HG03175 (cell line): ENCODE measurements at regions not wholly inside any gene's neighbourhood (a gene's known extent, or its start where the extent isn't known, plus 50 kb on each side); places are given as distances from the start of the nearest gene placed in this dataset.
"Not testable (repeated sequence)": the region's sequence is repeated elsewhere in the genome, so short reads cannot be mapped to it uniquely, and the experiment has no call there.

Experiments used
- ATAC-seq: cut with Tn5 transposase; IDR thresholded peaks from one replicate; pipeline ENCODE4 v1.9.1; 2021; ENCODE audit warnings: mild to moderate bottlenecking, moderate library complexity; ENCODE audit not compliant: unreplicated experiment

DNA sequence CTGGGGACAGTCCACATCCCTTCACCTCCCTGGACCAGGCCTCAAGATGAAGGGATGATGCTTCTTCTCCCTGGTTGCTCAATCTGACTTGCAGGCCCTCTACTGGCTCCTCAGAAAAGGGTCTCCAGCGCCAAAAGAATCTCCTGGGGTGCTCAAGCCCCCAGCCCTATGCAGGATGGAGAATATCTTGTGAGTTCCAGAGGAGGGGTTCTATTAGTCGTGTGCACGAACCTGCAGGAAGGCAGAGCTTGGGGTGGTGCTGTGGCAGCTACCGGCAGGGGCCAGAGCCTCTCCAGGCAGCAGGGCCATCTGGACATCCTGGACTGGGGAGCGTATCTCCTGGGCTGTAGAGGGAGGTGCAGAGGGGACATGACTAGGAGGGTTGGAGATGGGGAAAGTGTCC is 1339.5 kb downstream of the BRD1 start:
- no peak for ATAC-seq

DNA sequence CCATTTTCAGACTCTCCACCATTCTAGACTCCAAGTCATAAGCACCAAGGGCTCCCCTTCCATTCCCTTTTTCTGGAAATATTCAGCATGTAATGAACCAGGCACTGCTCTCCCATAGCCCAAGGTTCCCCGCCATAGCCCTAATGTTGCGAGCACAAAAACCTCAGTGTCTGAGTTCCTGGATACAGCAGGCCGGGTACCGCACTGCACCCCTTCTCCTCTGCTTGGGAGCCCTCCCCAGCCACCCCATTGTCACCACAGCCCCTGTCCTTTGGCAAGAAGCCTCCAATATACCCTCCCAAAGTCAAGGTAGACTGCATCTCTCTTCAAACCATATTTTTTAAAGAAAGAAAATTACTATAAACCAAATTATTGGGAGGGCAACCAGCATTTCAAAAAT is 1341.1 kb downstream of the BRD1 start:
- ATAC-seq: no peak

DNA sequence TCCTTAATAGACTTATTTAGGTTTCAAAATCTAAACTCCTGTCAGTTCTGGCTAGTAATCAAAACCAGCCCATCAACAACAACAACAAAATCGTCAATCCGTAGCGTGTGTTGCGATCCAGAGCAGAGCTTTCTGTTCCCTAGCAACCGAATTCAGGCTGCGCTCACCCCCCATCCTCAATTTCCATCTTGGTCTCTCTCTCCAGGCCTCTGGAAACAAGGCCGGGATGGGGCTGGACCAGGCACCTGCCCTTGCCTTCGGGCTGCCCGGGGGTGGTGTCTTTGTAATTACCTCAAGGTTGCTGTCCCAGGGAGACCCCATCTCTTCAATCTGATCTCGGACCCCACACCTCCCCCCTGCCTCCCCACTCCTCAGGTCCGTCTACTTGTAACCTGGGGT is 1341.5 kb downstream of the BRD1 start:
- no peak for ATAC-seq

DNA sequence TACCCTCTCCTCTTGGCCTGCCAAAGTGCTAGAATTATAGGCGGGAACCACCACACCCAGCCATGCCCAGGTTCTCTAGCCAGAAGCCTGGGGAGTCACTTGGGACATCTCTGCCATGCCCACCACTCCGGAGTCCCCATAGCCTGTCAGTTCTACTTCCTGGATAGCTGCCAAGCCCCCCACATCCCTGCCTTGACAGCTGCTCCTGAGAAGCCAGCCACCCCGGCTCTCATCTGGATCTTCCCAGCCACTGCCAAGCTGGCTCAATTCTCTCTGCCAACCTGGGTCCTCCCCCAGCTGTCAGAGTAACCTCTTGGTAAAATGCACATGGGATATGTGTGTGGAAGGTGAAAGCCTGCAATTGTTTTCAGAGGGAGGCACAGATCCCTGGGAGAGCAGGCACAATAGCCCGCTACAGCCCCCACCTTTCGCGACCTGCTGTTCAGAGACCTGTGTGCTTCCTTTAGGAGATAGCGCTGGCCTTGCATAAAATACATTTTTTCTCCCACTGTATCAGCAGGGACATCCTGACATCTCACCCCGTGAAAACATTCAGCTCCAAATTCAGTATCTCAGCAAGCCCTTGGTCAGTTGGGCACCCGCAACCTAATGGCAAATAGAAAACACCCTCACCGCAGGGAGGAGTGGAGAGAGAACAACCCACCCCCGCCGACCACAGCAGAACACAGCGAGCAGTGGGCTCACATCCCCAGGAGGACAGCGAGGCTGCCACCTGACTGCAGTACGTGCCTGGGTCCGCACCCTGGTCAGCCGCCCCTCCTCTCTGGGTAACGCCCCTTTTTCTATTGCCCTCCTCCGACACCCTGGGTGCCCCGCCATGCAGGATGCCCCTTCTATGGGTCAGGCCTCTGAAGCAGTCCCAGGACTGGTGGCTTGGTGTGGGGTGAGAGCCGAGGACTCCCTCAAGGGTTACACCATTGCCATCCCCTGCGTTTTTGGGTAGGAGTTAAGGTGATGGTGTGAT is 1342.2 kb downstream of the BRD1 start:
- ATAC-seq: no peak

DNA sequence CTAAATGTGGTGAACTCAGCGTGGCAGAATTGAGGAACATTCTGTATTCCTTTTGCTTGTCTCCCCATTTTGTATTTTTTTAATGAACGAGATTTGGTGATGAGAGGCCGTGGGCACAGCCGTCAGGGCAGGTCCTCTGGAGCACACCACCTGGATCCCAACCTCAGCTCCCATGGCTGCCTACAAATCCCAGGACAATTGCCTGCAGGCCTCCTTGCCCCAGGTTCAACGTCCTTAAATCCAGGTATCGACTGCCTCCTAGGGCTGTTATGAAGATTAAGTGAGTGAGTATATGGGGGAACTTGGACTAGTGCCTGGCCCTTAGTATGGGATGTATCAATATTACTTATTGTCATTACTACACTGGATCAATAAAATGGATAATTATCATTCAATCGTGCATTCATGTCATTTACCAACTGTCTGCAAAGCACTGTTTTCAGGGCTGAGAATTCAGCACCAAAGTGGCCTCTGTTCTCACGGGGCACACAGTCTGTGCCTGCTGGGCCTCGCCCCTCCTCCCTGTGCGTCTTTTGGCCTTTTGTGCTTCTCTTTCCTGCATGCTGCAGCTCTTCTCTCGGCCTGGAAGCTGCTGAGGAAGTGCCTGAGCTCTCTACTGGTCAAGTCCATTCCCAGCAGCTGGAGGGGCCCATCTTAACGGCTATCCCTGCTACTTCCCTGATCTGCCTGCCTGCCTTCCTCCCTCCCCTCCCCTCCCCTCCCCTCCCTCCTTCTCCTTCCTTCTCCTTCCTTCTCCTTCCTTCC is 1343.7 kb downstream of the BRD1 start:
- no peak for ATAC-seq

DNA sequence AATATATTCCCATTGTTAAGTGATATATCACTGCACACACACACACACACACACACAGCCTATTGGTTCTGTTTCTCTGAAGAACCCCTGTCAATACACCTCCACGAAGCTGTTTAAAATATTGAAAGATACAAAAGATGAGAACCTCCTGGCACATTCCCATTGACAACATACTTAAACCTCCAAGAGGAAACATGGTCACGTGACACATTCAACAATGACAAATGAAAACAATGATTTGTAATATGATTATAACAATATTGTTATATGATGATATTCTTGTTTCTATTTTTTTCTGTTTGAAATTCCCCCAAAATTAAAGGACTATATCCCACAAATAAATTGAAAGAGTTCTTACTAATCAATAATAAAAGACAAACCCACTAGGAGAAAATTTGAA is 1344.9 kb downstream of the BRD1 start:
- ATAC-seq: no peak

DNA sequence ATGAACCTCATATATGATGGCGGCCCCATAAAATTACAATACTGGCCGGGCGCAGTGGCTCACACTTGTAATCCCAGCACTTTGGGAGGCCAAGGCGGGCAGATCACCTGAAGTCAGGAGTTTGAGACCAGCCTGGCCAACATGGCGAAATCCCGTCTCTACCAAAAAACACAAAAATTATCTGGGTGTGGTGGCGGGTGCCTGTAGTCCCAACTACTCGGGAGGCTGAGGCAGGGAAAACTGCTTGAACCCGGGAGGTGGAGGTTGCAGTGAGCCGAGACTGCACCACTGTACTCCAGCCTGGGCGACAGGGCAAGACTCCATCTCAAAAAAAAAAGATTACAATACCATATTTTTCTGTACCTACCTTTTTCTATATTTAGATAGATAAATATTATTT is 1345.5 kb downstream of the BRD1 start:
- not testable (repeated sequence) for ATAC-seq

DNA sequence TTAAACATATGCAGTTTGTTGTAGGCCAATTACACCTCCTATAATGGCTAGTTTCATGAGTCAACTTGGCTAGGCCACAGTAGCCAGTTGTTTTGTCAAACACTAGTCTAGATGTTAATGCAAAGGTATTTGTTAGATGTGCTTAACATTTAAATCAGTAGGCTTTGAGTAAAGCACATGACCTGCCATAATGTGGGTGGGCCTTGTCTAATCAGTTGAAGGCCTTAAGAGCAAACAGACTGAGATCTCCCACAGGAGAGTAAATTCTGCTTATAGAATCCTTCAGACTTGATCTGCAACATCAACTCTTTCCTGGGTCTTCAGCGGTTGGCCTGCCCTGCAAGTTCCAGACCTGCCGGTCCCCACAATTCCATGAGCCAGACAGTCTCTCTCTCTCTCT is 1345.9 kb downstream of the BRD1 start:
- no peak for ATAC-seq

DNA sequence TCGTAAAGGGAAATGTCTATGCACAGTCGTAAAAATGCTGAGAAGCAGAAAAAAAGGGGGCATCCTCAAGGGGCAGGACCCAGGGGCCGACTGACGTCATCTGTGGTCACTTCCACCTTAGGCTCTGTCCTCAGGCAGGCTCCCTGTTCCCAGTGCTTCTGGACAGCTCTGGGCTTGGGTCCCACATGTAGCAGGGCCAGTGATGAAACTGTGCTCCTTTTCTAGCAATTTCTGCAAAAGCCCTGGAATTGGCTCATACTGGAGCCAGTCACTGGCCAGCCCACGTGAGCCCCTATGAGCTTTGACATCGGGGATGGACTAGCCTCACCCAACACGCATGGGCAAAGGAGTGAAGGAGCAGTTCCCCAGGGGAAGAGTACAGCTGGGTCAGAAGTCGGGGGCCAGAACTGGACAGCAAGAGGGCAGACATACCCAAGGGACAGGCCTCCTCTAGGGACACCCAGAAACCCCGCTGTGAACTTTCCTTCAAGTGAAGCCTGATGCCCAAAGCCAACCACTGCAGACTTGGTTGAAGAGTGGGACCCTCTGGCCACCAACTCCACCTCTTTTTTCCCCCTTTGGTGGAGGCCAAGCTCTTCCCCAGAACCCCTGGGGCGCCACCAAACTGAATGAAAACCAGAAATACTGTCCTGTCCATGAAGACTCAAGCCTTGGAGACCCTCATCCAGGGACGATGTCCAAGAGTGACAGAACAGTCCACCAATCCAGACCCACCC is 1349.0 kb downstream of the BRD1 start:
- ATAC-seq: no peak

DNA sequence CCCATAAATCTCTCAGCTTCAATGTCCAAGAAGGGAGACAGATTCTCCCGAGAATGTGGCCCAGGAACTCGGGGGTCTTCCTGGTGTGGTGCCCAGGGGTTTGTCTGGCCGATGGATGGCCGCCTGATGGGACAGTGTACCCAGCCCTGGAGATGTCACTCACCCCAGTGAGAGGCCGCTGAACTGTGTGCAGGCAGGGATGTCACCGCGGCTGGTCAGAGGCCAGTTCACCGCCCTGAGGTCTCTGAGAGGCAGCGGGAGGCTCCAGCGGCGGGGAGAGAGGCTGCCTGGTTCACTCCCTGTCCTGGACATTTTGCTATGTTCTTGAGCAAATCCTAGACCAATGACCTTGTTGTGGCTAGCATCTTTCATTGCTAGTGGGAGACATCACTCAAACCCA is 1349.5 kb downstream of the BRD1 start:
- ATAC-seq: no peak

DNA sequence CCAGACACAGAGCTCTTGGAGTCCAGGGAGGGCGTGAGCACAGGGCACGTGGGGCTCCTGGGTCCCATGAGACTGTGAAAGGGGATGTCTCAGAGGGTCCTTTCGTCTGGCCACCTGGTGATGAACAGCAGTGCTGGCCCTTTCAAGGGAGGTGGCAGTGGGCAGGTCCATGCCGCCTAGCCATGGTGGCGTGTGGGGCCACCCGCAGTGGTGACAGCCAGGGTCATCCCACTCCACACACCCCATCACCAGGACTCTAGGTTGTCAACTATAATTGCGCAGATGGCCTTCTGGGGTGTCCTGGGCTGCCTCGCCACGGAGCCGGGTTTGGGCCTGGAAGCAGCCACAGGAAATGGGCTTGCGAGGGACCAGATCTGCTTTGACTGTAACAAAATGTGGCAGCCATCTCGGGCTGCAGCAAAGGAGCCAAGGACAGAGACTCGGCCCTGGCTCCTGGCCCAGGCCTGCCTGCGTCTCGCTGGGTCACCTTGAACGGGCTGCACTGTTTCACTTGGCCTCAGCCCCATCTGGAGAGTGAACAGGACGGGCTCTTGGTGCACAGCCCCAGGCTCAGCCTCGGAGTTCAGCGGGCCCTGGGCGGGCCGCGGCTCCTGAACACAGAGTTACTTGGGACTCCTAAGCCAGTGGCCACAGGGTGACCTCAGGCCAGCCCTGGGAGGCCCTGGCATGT is 1350.5 kb downstream of the BRD1 start:
- ATAC-seq: no peak

DNA sequence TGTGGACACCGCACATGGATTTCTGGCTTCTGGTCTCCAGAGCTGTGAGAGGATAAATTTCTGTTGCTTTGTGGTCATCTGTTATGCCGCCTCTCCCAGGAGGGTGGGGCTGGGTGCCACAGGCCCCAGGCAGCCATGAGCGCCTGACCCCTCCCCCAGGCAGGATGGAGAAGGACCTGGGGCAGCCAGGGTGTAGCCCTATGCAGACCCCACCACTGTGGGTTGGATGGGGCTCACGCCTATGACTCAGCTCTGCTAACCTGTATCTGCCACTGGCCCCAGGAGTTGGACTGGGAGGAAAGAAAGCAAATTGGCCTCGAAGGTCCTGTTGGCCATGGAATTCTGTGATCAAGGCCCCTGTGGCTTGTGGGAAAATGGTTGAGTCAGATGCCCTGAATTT is 1351.1 kb downstream of the BRD1 start:
- no peak for ATAC-seq

DNA sequence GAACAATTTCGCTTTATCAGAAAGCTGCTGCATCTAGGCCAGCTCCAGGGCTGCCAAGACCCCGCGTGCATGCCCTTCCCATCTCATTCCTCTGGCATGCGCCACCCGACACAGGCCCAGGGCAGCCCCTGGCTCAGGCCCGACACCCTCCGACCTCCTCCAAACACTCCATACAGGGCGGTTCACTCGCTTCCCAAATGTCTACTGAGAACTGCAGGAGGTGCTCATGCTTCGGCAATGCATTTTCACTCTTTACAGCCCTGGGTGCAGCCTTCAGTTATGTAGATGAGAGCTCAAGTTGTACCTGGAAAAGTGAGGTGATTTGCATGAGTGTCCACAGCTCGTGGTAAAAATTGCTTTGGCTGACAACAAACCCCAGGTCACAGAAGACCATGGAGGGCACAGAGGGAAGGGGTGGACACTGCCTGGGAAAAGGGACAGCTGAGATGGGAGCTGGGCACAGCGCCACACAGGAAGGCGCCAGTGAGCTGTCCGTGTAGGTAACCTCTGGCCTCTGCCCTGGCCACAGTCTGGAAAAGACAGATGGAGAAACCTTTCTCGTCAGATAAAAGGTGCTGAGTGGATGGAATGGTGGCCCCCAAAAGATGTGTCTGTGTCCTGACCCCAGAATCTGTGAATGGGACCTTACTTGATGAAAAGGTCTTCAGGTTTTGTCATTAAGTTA is 1351.9 kb downstream of the BRD1 start:
- ATAC-seq: no peak

DNA sequence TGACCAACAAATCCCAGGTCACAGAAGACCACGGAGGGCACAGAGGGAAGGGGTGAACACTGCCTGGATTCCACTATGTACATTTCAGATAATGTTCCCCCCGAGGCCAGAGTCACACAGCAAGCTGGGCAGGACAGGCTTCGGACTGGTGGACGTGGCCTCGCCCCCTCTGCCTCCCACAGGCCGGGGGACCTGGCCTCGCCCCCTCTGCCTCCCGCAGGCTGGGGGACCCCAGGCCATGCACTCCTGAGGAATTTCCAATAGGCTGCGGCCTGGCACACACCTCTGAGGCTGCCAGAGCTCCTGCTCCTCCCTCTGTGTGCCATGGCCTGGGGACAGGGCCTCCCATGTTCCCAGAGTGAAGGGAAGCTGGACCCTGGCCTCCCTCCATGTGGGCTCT is 1352.8 kb downstream of the BRD1 start:
- no peak for ATAC-seq

DNA sequence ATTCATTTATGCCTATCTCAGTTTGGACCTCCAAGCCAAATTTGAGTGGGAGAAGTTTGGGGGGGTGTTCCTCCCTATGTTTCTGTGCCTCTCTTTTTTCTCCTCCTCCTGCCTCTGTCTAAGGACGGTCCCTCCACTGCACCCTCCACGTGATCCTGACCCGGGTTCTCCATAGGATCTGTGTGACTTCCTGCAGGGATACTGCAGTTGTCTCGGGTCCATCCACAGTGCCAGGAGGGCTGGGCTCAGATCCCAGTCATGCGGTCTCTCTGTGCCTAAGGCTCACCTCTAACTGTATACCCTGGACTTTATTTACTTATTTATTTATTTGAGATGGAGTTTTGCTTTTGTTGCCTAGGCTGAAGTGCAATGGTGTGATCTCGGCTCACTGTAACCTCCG is 1354.5 kb downstream of the BRD1 start:
- no peak for ATAC-seq

DNA sequence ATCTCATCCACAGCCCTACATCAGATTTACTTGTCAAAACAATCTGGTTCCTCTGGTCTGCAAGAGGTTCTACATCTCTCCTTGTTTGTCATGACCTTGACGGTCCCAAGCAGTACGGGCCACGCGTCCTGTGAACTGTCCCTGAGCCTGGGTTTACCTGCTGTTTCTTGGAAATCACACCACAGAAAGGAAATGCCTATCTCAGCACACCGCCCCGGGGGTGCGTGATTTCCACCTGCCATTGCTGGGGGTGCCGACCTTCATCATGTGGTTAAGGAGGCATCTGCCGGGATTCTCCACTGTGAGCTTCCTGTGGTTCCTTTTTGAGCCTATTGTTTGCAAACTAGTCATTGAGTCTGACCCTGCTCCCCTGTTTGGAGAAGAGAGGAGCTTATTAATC is 1363.4 kb downstream of the BRD1 start:
- ATAC-seq: no peak

DNA sequence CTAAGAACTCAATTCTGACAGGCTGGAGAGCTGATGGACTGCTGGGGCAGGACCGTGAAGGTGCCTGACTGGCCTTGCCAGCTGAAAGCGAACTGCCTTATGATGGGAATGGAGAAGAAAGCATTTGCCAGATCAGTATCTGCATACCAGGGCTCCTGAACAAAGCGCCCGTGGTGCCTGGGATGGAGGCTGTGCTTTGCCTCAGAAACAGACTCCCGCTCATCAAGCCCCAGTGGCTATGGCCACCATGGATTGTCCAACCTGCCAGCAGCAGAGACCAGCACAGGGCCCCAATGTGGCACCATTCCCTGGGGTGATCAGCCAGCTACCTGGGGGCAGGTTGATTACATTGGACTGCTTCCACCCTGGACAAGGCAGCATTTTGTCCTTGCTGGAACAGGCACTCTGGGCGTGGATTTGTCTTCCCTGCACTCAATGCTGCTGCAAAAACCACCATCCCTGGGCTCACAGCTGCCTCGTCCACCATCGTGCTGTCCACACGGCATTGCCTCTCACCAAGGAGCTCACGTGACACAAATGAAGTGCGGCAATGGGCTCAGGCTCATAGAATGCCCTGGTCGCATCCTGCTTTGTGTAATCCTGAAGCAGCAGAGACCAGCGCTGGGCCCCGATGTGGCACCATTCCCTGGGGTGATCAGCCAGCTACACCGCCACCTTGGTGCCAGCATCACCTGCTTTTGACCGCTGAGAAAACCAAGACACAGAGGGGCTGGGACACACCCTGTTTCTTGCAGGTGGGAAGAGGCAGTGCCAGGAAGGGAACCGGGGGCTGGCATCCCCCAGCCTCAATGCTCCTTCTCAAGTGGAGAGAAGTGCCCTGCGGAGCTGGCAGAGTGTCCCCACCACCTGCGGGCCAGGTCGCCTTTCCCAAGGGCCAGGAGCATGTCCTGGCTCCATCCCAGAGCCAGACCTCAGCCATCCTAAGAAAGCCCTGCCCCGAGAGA is 1367.5 kb downstream of the BRD1 start:
- ATAC-seq: no peak

DNA sequence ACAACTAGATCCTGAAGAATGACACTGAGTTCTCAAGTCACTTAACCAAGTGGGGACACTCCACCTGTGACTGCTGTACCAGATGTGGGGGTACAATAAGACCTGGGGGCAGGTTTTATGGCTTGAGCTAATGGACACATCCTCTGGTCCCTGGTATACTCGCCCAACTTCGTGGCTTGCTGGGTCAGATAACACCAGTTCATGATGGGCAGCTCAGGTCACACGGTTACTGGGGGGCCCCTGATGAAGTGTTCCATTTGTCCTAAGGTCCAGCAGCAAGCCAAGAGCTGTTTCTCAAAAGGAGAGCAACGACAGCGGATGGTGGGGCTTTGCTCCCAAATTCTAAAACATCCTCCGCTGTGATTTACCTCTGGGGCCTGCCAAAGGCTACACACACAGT is 1368.4 kb downstream of the BRD1 start:
- no peak for ATAC-seq

DNA sequence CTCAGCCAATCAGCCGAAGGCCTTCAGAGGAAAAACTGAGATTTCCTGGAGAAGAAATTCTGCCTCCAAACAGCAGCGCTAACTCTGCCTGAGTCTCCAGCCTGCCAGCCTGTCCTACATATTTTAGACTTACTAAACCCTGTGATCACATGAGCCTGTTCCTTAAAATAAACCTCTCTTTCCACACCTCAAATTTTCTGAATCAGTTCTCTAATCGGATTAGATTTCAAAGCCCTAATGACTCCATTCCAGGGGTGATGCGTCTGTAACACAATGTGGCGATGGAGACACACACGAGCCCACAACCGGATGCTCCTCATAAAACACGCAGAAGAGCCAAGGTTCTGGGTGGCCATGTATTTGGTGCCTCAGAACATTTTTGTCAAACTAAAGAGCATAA is 1371.2 kb downstream of the BRD1 start:
- no peak for ATAC-seq
